ENCODE measurements at regions not wholly inside any gene's neighbourhood (a gene's known extent, or its start where the extent isn't known, plus 50 kb on each side); places are given as distances from the start of the nearest gene placed in this dataset.

GRCh38 chr2:105490956-105491355, 92.1 kb upstream of the FHL2 start:
- TF ChIP-seq POLR2A (IDR thresholded peaks at IDR 0.05), result no peak
- no peak for TF ChIP-seq POLR2AphosphoS5 (IDR thresholded peaks at IDR 0.05)
